ENCODE measurements at regions not wholly inside any gene's neighbourhood (a gene's known extent, or its start where the extent isn't known, plus 50 kb on each side); places are given as distances from the start of the nearest gene placed in this dataset.
"Not testable (repeated sequence)": the region's sequence is repeated elsewhere in the genome, so short reads cannot be mapped to it uniquely, and the experiment has no call there.

GRCh38 chr1:120659133-120659532 is 64.6 kb upstream of the NBPF26 start:
- not testable (repeated sequence) for H3K9me3 ChIP-seq; H3K27me3 ChIP-seq; H3K4me3 ChIP-seq (ENCODE audit: low read depth, low read length); H3K4me1 ChIP-seq; DNase-seq; H3K36me3 ChIP-seq

GRCh38 chr1:120664376-120665249 is 59.1 kb upstream of the NBPF26 start:
- not testable (repeated sequence) for H3K4me3 ChIP-seq (ENCODE audit: low read depth, low read length); DNase-seq

DNA sequence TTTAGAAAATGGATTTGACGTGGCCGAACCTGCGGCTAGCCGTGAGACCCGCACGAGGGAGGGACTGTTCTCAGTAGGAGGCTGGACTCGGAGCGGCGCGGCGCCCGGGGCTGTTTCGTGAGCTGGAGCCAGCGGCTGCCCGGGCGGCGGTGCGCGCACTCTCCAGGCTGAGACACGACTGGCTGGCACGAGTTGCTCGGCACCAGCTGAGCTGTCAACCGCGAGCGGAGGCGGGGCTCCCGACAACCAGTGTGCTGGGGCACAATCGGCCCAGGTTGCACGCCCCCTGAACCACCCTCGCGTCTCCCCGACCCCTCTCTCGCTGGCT is 58.5 kb upstream of the NBPF26 start:
- H3K9me3 ChIP-seq; DNase-seq; H3K36me3 ChIP-seq; H3K4me3 ChIP-seq (ENCODE audit: low read depth, low read length); H3K4me1 ChIP-seq; H3K27me3 ChIP-seq: not testable (repeated sequence)

More at GRCh38 chr1:120664376-120665249, 59.1 kb upstream of the NBPF26 start:
- H3K36me3 ChIP-seq, H3K27me3 ChIP-seq, H3K9me3 ChIP-seq, H3K4me1 ChIP-seq: not testable (repeated sequence)

GRCh38 chr1:120668187-120668586 is 55.6 kb upstream of the NBPF26 start:
- not testable (repeated sequence) for H3K36me3 ChIP-seq; H3K9me3 ChIP-seq; H3K4me1 ChIP-seq; H3K27me3 ChIP-seq; H3K4me3 ChIP-seq (ENCODE audit: low read depth, low read length); DNase-seq

Data from BE2C (cell line).